GM12878 (cell line): ENCODE measurements at regions not wholly inside any gene's neighbourhood (a gene's known extent, or its start where the extent isn't known, plus 50 kb on each side); places are given as distances from the start of the nearest gene placed in this dataset.

Experiments used
- ATAC-seq: fragments of 200-7000 bp; cut with Tn5 transposase; 3 replicates; pipeline ENCODE4 v1.9.1; 2020; ENCODE audit warnings: mild to moderate bottlenecking, moderate library complexity
- BruUV-seq: library from RNA; stranded (reverse); fragments of 400-500 nt; replicated peaks from 2 replicates; lab custom pipeline; 2021; lab: Mats Ljungman, UMichigan
- CTCF ChIA-PET: fragments of 300-600 bp; sonication (Branson Sonifier 250); formaldehyde crosslinking; extraction: SDS; loops from one replicate; lab custom pipeline; 2021; ENCODE audit warnings: inconsistent platforms; lab: Yijun Ruan, JAX
- POLR2A ChIA-PET: fragments of 350-600 bp; formaldehyde crosslinking; extraction: SDS; loops from one replicate; lab custom pipeline; 2021; ENCODE audit warnings: inconsistent platforms; lab: Charles Lee
- RAD21 ChIA-PET: fragments of 300-600 bp; sonication (Branson Sonifier 250); formaldehyde crosslinking; loops from one replicate; lab custom pipeline; 2023; ENCODE audit warnings: antibody characterized with exemption; ENCODE audit not compliant: unreplicated experiment; lab: Charles Lee
- SMC1A ChIA-PET: fragments of 300-600 bp; sonication (Branson Sonifier 250); formaldehyde crosslinking; loops from one replicate; lab custom pipeline; 2023; ENCODE audit not compliant: unreplicated experiment, uncharacterized antibody; lab: Charles Lee
- DNase-seq: peaks from one replicate; pipeline ENCODE4 v3.0.0-alpha.2; 2011; ENCODE audit warnings: low read depth, low spot score
- FAIRE-seq: peaks from 3 replicates; lab custom pipeline; 2011; peaks lifted over from hg19 to GRCh38; lab: Jason Lieb, UNC
- H2AFZ ChIP-seq: 2 replicates; pipeline ENCODE4 v1.6.0; 2011; ENCODE audit warnings: low read depth, low read length, control low read depth; ENCODE audit not compliant: control insufficient read depth
- H3K27ac ChIP-seq: 2 replicates; pipeline ENCODE4 v1.5.1; 2011; ENCODE audit warnings: control low read depth; ENCODE audit not compliant: control insufficient read depth, insufficient read depth
- H3K27me3 ChIP-seq, 2 experiments: replicated peaks in 1 of 2; 2 replicates each; pipeline versions ENCODE4 v1.6.0 to v1.6.1; 2011; ENCODE audit warnings: low read length in 1 of 2; ENCODE audit not compliant: control insufficient read depth in 2 of 2, insufficient read depth in 2 of 2
- H3K36me3 ChIP-seq, 2 experiments: 2 replicates each; pipeline ENCODE4 v1.5.1; 2011; ENCODE audit warnings: low read length in 1 of 2; ENCODE audit not compliant: control insufficient read depth in 2 of 2, insufficient read depth in 2 of 2
- H3K4me1 ChIP-seq: 2 replicates; pipeline ENCODE4 v1.6.1; 2011; ENCODE audit warnings: mild to moderate bottlenecking, low read length, moderate library complexity, mixed read lengths; ENCODE audit not compliant: control insufficient read depth, insufficient read depth
- H3K4me2 ChIP-seq: 2 replicates; pipeline ENCODE4 v1.6.0; 2011; ENCODE audit warnings: control low read depth; ENCODE audit not compliant: control insufficient read depth, insufficient read depth
- H3K4me3 ChIP-seq: fragments of 200-600 bp; sonication (generic); 2 replicates; pipeline ENCODE4 v1.5.1; 2016
- H3K79me2 ChIP-seq: 2 replicates; pipeline ENCODE4 v1.6.0; 2011; ENCODE audit warnings: low read length; ENCODE audit not compliant: control insufficient read depth, insufficient read depth
- H3K9ac ChIP-seq: 2 replicates; pipeline ENCODE4 v1.8.0; 2011; ENCODE audit warnings: low read length, control low read depth, mixed read lengths; ENCODE audit not compliant: control insufficient read depth, insufficient read depth
- H3K9me3 ChIP-seq: replicated peaks from 3 replicates; pipeline ENCODE4 v1.5.1; 2011; ENCODE audit warnings: mild to moderate bottlenecking, low read length; ENCODE audit not compliant: control insufficient read depth, insufficient read depth
- H4K20me1 ChIP-seq: 2 replicates; pipeline ENCODE4 v1.6.0; 2011; ENCODE audit not compliant: control insufficient read depth, insufficient read depth
- CBX3 ChIP-seq: fragments of 200-600 bp; sonication (generic); IDR thresholded peaks from 2 replicates; pipeline ENCODE4 v1.6.1; 2016; ENCODE audit warnings: low read depth, borderline replicate concordance
- EZH2 ChIP-seq: IDR thresholded peaks from 2 replicates; pipeline ENCODE4 v1.6.1; 2012; ENCODE audit warnings: low read depth, mild to moderate bottlenecking, control low read depth, inconsistent platforms, low read length, borderline replicate concordance; ENCODE audit not compliant: control insufficient read depth
- GATAD2B ChIP-seq: fragments of 450-650 bp; conservative IDR thresholded peaks from 2 replicates; pipeline ENCODE4 v1.6.1; 2017; ENCODE audit warnings: low read depth, mild to moderate bottlenecking, moderate library complexity
- ZNF622 ChIP-seq: fragments of 450-650 bp; IDR thresholded peaks from 2 replicates; pipeline ENCODE4 v1.6.1; 2017; ENCODE audit warnings: mild to moderate bottlenecking, inconsistent platforms
- WGBS: methylation state at CpG from one replicate; pipeline ENCODE4 v1.1.6; 2016; ENCODE audit warnings: low lambda C conversion rate; ENCODE audit not compliant: insufficient replicate concordance, insufficient coverage; ENCODE audit errors: missing lambda C conversion rate; 5-methylcytosine and 5-hydroxymethylcytosine counted together
- in situ Hi-C: fragments of 300-500 bp; cut with MboI; formaldehyde crosslinking; loops from 9 replicates; pipeline ENCODE4 v1.14.3; 2018; ENCODE audit warnings: mixed read lengths
- intact Hi-C: fragments of 100-400 bp; cut with micrococcal nuclease; formaldehyde crosslinking; loops from one replicate; pipeline ENCODE4 v1.14.2; 2022; ENCODE audit not compliant: unreplicated experiment
- TF ChIP-seq, protein P1 (sequence below): fragments of 450-650 bp; conservative IDR thresholded peaks from 2 replicates; pipeline ENCODE4 v1.6.1; 2017; ENCODE audit warnings: mild to moderate bottlenecking, moderate library complexity
- TF ChIP-seq, protein P2 (sequence below): IDR thresholded peaks from 2 replicates; pipeline ENCODE4 v1.6.1; 2011; ENCODE audit warnings: borderline replicate concordance, low read depth, mild to moderate bottlenecking, moderate library complexity, mixed read lengths, low read length; ENCODE audit not compliant: insufficient read depth; ENCODE audit errors: extremely low read length

DNA sequence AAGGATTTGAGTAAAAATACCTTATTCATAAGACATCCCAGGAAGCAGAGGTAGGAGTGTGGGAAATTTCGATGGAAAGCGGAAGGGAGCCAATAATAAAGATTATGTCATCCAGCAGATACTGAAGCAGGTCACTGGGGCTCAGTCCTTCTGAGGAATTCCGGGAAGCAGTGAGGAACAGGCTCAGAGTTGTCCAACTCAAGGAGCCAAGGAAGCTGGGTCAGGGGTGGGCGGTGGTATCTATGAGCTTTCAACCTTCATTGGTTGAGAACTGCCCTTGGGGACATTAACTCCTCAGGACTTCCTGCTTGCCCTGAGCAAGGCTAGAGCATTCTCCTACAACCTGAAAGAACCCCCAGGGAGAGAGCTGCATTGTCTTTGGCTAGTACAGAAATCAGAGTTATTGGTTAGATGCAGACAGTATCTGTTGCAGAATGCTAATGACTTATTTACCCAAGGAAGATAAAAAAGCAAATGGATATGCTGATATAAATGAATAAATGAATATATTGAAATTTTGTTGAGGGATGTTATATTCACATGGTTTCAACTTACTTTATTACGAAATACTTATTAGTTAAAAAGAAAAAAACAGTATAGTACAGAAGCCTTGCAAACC, 68.2 kb downstream of the DMP1 start:
- Histone ChIP-seq H3K9ac (no peak overlapping the region), H3K27ac (no peak overlapping the region), H3K9me3 (no peaks in the 10 kb centered on the region), H3K4me3 (no peak overlapping the region), H2AFZ (no peak overlapping the region), H3K4me1 (no peaks in the 10 kb centered on the region), H3K79me2 (no peaks in the 10 kb centered on the region), H3K27me3 (no peaks in the 10 kb centered on the region), H3K36me3 (no peaks in the 10 kb centered on the region), H4K20me1 (no peaks in the 10 kb centered on the region), H3K4me2 (no peak overlapping the region)
- POLR2A ChIA-PET = no interaction called here
- FAIRE-seq (no peak), DNase-seq (no peak), ATAC-seq (no peak)
- RAD21 ChIA-PET = no interaction called here
- SMC1A ChIA-PET = no interaction called here
- BruUV-seq = no TSS peak
- intact Hi-C loops (no loop called here), in situ Hi-C loops (no loop called here)
- CTCF ChIA-PET = no interaction called here
- WGBS = 33% methylated on average over 5 of the region's 5 CpGs
- TF ChIP-seq, protein P1, sequence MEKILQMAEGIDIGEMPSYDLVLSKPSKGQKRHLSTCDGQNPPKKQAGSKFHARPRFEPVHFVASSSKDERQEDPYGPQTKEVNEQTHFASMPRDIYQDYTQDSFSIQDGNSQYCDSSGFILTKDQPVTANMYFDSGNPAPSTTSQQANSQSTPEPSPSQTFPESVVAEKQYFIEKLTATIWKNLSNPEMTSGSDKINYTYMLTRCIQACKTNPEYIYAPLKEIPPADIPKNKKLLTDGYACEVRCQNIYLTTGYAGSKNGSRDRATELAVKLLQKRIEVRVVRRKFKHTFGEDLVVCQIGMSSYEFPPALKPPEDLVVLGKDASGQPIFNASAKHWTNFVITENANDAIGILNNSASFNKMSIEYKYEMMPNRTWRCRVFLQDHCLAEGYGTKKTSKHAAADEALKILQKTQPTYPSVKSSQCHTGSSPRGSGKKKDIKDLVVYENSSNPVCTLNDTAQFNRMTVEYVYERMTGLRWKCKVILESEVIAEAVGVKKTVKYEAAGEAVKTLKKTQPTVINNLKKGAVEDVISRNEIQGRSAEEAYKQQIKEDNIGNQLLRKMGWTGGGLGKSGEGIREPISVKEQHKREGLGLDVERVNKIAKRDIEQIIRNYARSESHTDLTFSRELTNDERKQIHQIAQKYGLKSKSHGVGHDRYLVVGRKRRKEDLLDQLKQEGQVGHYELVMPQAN = no peak
- no peak for TF ChIP-seq EZH2
- no peak for TF ChIP-seq CBX3
- no peak for TF ChIP-seq ZNF622
- no peak for TF ChIP-seq GATAD2B
- TF ChIP-seq, protein P2, sequence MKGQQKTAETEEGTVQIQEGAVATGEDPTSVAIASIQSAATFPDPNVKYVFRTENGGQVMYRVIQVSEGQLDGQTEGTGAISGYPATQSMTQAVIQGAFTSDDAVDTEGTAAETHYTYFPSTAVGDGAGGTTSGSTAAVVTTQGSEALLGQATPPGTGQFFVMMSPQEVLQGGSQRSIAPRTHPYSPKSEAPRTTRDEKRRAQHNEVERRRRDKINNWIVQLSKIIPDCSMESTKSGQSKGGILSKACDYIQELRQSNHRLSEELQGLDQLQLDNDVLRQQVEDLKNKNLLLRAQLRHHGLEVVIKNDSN = no peak
